IMR-90 (cell line): ENCODE measurements at regions not wholly inside any gene's neighbourhood (a gene's known extent, or its start where the extent isn't known, plus 50 kb on each side); places are given as distances from the start of the nearest gene placed in this dataset.

ENCODE experiments used
- ATAC-seq: fragments of 200-7000 bp; cut with Tn5 transposase; 2 replicates; pipeline ENCODE4 v1.9.1; 2020; ENCODE audit warnings: low read depth, mild to moderate bottlenecking, moderate library complexity
- BruUV-seq: library from RNA; stranded (reverse); fragments of 400-500 nt; replicated peaks from 2 replicates; lab custom pipeline; 2021; lab: Mats Ljungman, UMichigan
- CTCF ChIA-PET: fragments of 300-600 bp; formaldehyde crosslinking; extraction: SDS; loops from one replicate; lab custom pipeline; 2021; ENCODE audit warnings: antibody characterized with exemption; lab: Yijun Ruan, JAX
- POLR2A ChIA-PET: fragments of 300-600 bp; sonication (Branson Sonifier 250); formaldehyde crosslinking; loops from one replicate; lab custom pipeline; 2022; ENCODE audit warnings: antibody characterized with exemption; ENCODE audit not compliant: unreplicated experiment; lab: Charles Lee
- DNase-seq: peaks from one replicate; pipeline ENCODE4 v3.0.0; 2013
- H2AFZ ChIP-seq: replicated peaks from 2 replicates; pipeline ENCODE3; 2013; ENCODE audit warnings: low read length, mild to moderate bottlenecking; ENCODE audit not compliant: poor library complexity
- H2AK5ac ChIP-seq: 2 replicates; pipeline ENCODE4 v1.6.1; 2013; ENCODE audit warnings: low read depth, low read length, inconsistent platforms
- H2AK9ac ChIP-seq: replicated peaks from 2 replicates; pipeline ENCODE3; 2013; ENCODE audit warnings: mild to moderate bottlenecking, low read depth, low read length, moderate library complexity; ENCODE audit not compliant: poor library complexity
- H2BK120ac ChIP-seq: 2 replicates; pipeline ENCODE4 v1.6.1; 2013; ENCODE audit warnings: low read depth, low read length, inconsistent platforms
- H2BK15ac ChIP-seq: 3 replicates; pipeline ENCODE4 v1.6.1; 2013; ENCODE audit warnings: low read depth, low read length, inconsistent platforms
- H2BK20ac ChIP-seq: 2 replicates; pipeline ENCODE4 v1.6.1; 2013; ENCODE audit warnings: low read depth, mild to moderate bottlenecking, inconsistent platforms, low read length, moderate library complexity
- H2BK5ac ChIP-seq: 2 replicates; pipeline ENCODE4 v1.6.1; 2013; ENCODE audit warnings: mild to moderate bottlenecking, low read depth, low read length, inconsistent platforms; ENCODE audit not compliant: poor library complexity, severe bottlenecking
- H3K14ac ChIP-seq: replicated peaks from 2 replicates; pipeline ENCODE4 v1.6.1; 2013; ENCODE audit warnings: low read depth, low read length, inconsistent platforms
- H3K18ac ChIP-seq: 2 replicates; pipeline ENCODE4 v1.6.1; 2013; ENCODE audit warnings: low read depth, low read length, control low read depth
- H3K23ac ChIP-seq: 2 replicates; pipeline ENCODE4 v1.6.1; 2013; ENCODE audit warnings: low read depth, low read length, inconsistent platforms
- H3K27ac ChIP-seq: 2 replicates; pipeline ENCODE4 v1.5.1; 2013; ENCODE audit warnings: mild to moderate bottlenecking, control low read depth, low read length; ENCODE audit not compliant: insufficient read depth
- H3K27me3 ChIP-seq: 2 replicates; pipeline ENCODE4 v1.6.1; 2013; ENCODE audit warnings: low read length; ENCODE audit not compliant: control insufficient read depth, insufficient read depth
- H3K36me3 ChIP-seq: 2 replicates; pipeline ENCODE4 v1.6.1; 2013; ENCODE audit warnings: low read length, mixed read lengths; ENCODE audit not compliant: control insufficient read depth, insufficient read depth
- H3K4ac ChIP-seq: 2 replicates; pipeline ENCODE4 v1.6.1; 2013; ENCODE audit warnings: low read depth, low read length, inconsistent platforms
- H3K4me1 ChIP-seq: 2 replicates; pipeline ENCODE4 v1.6.1; 2013; ENCODE audit warnings: low read length, mixed read lengths; ENCODE audit not compliant: control insufficient read depth, insufficient read depth
- H3K4me2 ChIP-seq: 2 replicates; pipeline ENCODE4 v1.6.1; 2013; ENCODE audit warnings: low read depth, mild to moderate bottlenecking, control low read depth, low read length, moderate library complexity
- H3K4me3 ChIP-seq: 2 replicates; pipeline ENCODE4 v1.5.1; 2013; ENCODE audit warnings: low read depth, mild to moderate bottlenecking, control low read depth, low read length, moderate library complexity; ENCODE audit not compliant: insufficient read depth
- H3K56ac ChIP-seq: 2 replicates; pipeline ENCODE4 v1.6.1; 2013; ENCODE audit warnings: low read length, inconsistent platforms; ENCODE audit not compliant: insufficient read depth; ENCODE audit errors: extremely low read depth
- H3K79me1 ChIP-seq, 2 experiments: 2 replicates each; pipeline ENCODE4 v1.6.1; 2013; ENCODE audit warnings: low read length in 2 of 2, inconsistent platforms in 1 of 2, low read depth in 1 of 2
- H3K9ac ChIP-seq: 2 replicates; pipeline ENCODE4 v1.6.1; 2013; ENCODE audit warnings: low read depth, low read length, control low read depth
- H3K9me1 ChIP-seq: 2 replicates; pipeline ENCODE4 v1.6.1; 2013; ENCODE audit warnings: low read length, inconsistent platforms; ENCODE audit not compliant: insufficient read depth
- H3K9me3 ChIP-seq: 2 replicates; pipeline ENCODE4 v1.6.1; 2013; ENCODE audit warnings: low read length; ENCODE audit not compliant: control insufficient read depth, insufficient read depth
- H4K20me1 ChIP-seq: 2 replicates; pipeline ENCODE4 v1.6.1; 2013; ENCODE audit warnings: low read length, inconsistent platforms; ENCODE audit not compliant: insufficient read depth
- H4K5ac ChIP-seq: 2 replicates; pipeline ENCODE4 v1.6.1; 2013; ENCODE audit warnings: mild to moderate bottlenecking, low read depth, low read length, control low read depth
- H4K8ac ChIP-seq, 2 experiments: 2 replicates each; pipeline ENCODE4 v1.6.1; 2013; ENCODE audit warnings: low read depth in 2 of 2, low read length in 2 of 2, control low read depth in 1 of 2, inconsistent platforms in 1 of 2
- H4K91ac ChIP-seq: 2 replicates; pipeline ENCODE4 v1.6.1; 2013; ENCODE audit warnings: low read depth, low read length, inconsistent platforms; ENCODE audit not compliant: insufficient read depth
- BHLHE40 ChIP-seq: fragments of 150-350 bp; IDR thresholded peaks from 2 replicates; pipeline ENCODE4 v1.6.1; 2016; ENCODE audit warnings: mild to moderate bottlenecking, low read depth, low read length
- CEBPB ChIP-seq: IDR thresholded peaks from 2 replicates; pipeline ENCODE4 v1.6.1; 2012; ENCODE audit warnings: low read depth, low read length, improper control_type of control experiment
- CHD1 ChIP-seq: IDR thresholded peaks from 2 replicates; pipeline ENCODE4 v1.6.1; 2012; ENCODE audit warnings: low read depth, low read length, improper control_type of control experiment
- CTCF ChIP-seq: conservative IDR thresholded peaks from 2 replicates; pipeline ENCODE4 v1.5.1; 2012; ENCODE audit warnings: mild to moderate bottlenecking, low read depth, low read length, improper control_type of control experiment
- ELK1 ChIP-seq: fragments of 150-350 bp; IDR thresholded peaks from 2 replicates; pipeline ENCODE4 v1.6.1; 2016; ENCODE audit warnings: low read depth, mild to moderate bottlenecking, low read length, moderate library complexity, borderline replicate concordance
- FOS ChIP-seq: fragments of 150-350 bp; IDR thresholded peaks from 2 replicates; pipeline ENCODE4 v1.6.1; 2016; ENCODE audit warnings: low read depth, low read length
- MAFK ChIP-seq: IDR thresholded peaks from 2 replicates; pipeline ENCODE4 v1.6.1; 2012; ENCODE audit warnings: low read depth, low read length, improper control_type of control experiment
- MAZ ChIP-seq: IDR thresholded peaks from 2 replicates; pipeline ENCODE4 v1.6.1; 2012; ENCODE audit warnings: low read depth, mild to moderate bottlenecking, low read length, improper control_type of control experiment, moderate library complexity, borderline replicate concordance
- MXI1 ChIP-seq: IDR thresholded peaks from 2 replicates; pipeline ENCODE4 v1.6.1; 2012; ENCODE audit warnings: low read depth, mild to moderate bottlenecking, low read length, moderate library complexity, borderline replicate concordance
- NFE2L2 ChIP-seq: fragments of 150-350 bp; IDR thresholded peaks from 2 replicates; pipeline ENCODE4 v1.6.1; 2016; ENCODE audit warnings: low read depth, mild to moderate bottlenecking, low read length
- RCOR1 ChIP-seq: IDR thresholded peaks from 2 replicates; pipeline ENCODE4 v1.6.1; 2012; ENCODE audit warnings: mild to moderate bottlenecking, low read length, improper control_type of control experiment; ENCODE audit not compliant: insufficient replicate concordance
- RFX5 ChIP-seq: IDR thresholded peaks from 2 replicates; pipeline ENCODE4 v1.8.0; 2012; ENCODE audit warnings: low read depth, mild to moderate bottlenecking, low read length, moderate library complexity
- USF2 ChIP-seq: fragments of 150-350 bp; IDR thresholded peaks from 2 replicates; pipeline ENCODE4 v1.6.1; 2017; ENCODE audit warnings: mild to moderate bottlenecking, antibody characterized with exemption, low read length, low read depth
- whole genome bisulfite sequencing, 2 experiments: methylation state at CpG; one replicate each; pipeline versions ENCODE4 v1.1.5 to v1.1.7; 2013; ENCODE audit warnings: missing lambda C conversion rate in 2 of 2; ENCODE audit not compliant: insufficient read length in 1 of 2; ENCODE audit errors: extremely low coverage in 2 of 2; 5-methylcytosine and 5-hydroxymethylcytosine counted together
- dilution Hi-C: fragments of 300-500 bp; cut with HindIII; formaldehyde crosslinking; loops from one replicate; pipeline ENCODE4 v1.14.3; 2018; ENCODE audit warnings: low sequenced_read_pairs; ENCODE audit not compliant: unreplicated experiment
- in situ Hi-C: fragments of 300-500 bp; cut with MboI; formaldehyde crosslinking; loops from 3 replicates; pipeline ENCODE4 v1.14.3; 2019; ENCODE audit warnings: low sequenced_read_pairs, inconsistent platforms, mixed read lengths
- intact Hi-C: fragments of 100-400 bp; cut with micrococcal nuclease; formaldehyde crosslinking; loops from 2 replicates; pipeline ENCODE4 v1.10.0; 2022

DNA sequence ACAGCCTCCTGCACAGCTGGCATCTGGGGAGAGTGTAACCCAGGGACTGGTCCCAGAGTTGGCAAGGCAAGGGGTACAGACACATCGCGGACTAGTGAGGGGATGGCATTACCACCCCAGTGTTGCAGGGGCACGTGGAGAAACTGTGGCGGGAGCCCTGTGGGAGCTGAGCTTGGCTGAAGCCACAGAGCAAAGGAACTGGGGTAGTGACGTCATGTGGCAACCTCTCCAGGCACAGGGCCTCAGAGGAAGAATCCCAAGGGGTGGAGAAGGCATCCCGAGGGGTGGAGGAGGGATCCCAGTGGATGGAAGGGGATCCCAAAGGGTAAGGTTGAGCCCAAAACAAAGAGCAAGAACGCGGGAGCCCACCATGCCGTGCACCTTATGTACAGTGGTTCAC, 70.1 kb downstream of the GSC start:
- dilution Hi-C loops (no loop called here), in situ Hi-C loops (loop anchor here (25.0 kb wide), 1 partner anchor 1287 kb away; no protein-coding TSS in a partner anchor), intact Hi-C loops (no loop called here)
- TF ChIP-seq NFE2L2, result no peak
- TF ChIP-seq CHD1, result no peak
- TF ChIP-seq MAFK, result no peak
- no peak for TF ChIP-seq CTCF
- no peak for TF ChIP-seq MAZ
- TF ChIP-seq BHLHE40, result no peak
- TF ChIP-seq CEBPB, result no peak
- no peak for TF ChIP-seq ELK1
- no peak for TF ChIP-seq RCOR1
- TF ChIP-seq FOS, result no peak
- no peak for TF ChIP-seq RFX5
- TF ChIP-seq MXI1, result no peak
- TF ChIP-seq USF2, result no peak
- BruUV-seq, result no TSS peak
- no peak overlapping the region for H4K5ac ChIP-seq
- H2BK15ac ChIP-seq, result no peak overlapping the region
- no peak overlapping the region for H2AK9ac ChIP-seq
- no peak overlapping the region for H3K18ac ChIP-seq
- H2BK120ac ChIP-seq, result no peak overlapping the region
- no peaks in the 10 kb centered on the region for H3K9me3 ChIP-seq
- ATAC-seq, result no peak
- no peak overlapping the region for H3K4me2 ChIP-seq
- no peak overlapping the region for H2AK5ac ChIP-seq
- H3K56ac ChIP-seq, result no peak overlapping the region
- no peak overlapping the region for H4K91ac ChIP-seq
- DNase-seq, result no peak
- no peaks in the 10 kb centered on the region for H4K20me1 ChIP-seq
- H3K36me3 ChIP-seq, result no peaks in the 10 kb centered on the region
- H3K23ac ChIP-seq, result no peak overlapping the region
- no peak overlapping the region for H2BK5ac ChIP-seq
- H2AFZ ChIP-seq, result no peak overlapping the region
- no peaks in the 10 kb centered on the region for H3K79me1 ChIP-seq
- POLR2A ChIA-PET, result no interaction called here
- H4K8ac ChIP-seq, result no peak overlapping the region
- no peak overlapping the region for H3K4ac ChIP-seq
- no peak overlapping the region for H3K27ac ChIP-seq
- CTCF ChIA-PET, result no interaction called here
- H3K14ac ChIP-seq, result no peak overlapping the region
- no peaks in the 10 kb centered on the region for H3K4me1 ChIP-seq
- H3K4me3 ChIP-seq, result no peak overlapping the region
- no peaks in the 10 kb centered on the region for H3K9me1 ChIP-seq
- H3K9ac ChIP-seq, result no peak overlapping the region
- no peak overlapping the region for H2BK20ac ChIP-seq
- 60% methylated on average over 6 of the region's 9 CpGs; no CpG with 5 or more reads in 1 of the 2 experiments for whole genome bisulfite sequencing, 2 experiments
- H3K27me3 ChIP-seq, result peaks cover 2% of the 10 kb centered on the region; the same call in 1 of the 2 replicates
